HCT116 (cell line): ENCODE measurements at regions not wholly inside any gene's neighbourhood (a gene's known extent, or its start where the extent isn't known, plus 50 kb on each side); places are given as distances from the start of the nearest gene placed in this dataset.

Experiments used
- ATAC-seq: fragments of 200-7000 bp; cut with Tn5 transposase; 2 replicates; pipeline ENCODE4 v1.9.1; 2020; ENCODE audit warnings: mild to moderate bottlenecking, moderate library complexity
- BruUV-seq: library from RNA; stranded (reverse); fragments of 400-500 nt; replicated peaks from 2 replicates; lab custom pipeline; 2021; lab: Mats Ljungman, UMichigan
- CTCF ChIA-PET: fragments of 300-600 bp; sonication (Branson Sonifier 250); formaldehyde crosslinking; loops from one replicate; lab custom pipeline; 2021; ENCODE audit warnings: antibody characterized with exemption; lab: Charles Lee
- POLR2A ChIA-PET: fragments of 300-600, 350-600 bp; sonication (Branson Sonifier 250); formaldehyde crosslinking; loops from one replicate; lab custom pipeline; 2021; ENCODE audit warnings: antibody characterized with exemption; lab: Charles Lee
- RAD21 ChIA-PET, 2 experiments: fragments of 300-600 bp; sonication (Branson Sonifier 250); formaldehyde crosslinking; loops; one replicate each; lab custom pipeline; 2023; ENCODE audit warnings: low total read pairs in 2 of 2; ENCODE audit not compliant: uncharacterized antibody in 2 of 2, unreplicated experiment in 2 of 2, low non-redundant PET in 1 of 2; lab: Charles Lee
- DNase-seq: peaks from one replicate; pipeline ENCODE4 v3.0.0-alpha.2; 2010; ENCODE audit warnings: low read depth, low spot score
- H2AFZ ChIP-seq: fragments of 200-600 bp; shearing (Covaris generic), sonication (generic); 2 replicates; pipeline ENCODE4 v1.6.1; 2017; ENCODE audit warnings: low read depth, mixed run types, mixed read lengths, antibody characterized with exemption, low read length; ENCODE audit not compliant: poor library complexity, severe bottlenecking
- H3K27ac ChIP-seq: 2 replicates; pipeline ENCODE4 v1.5.1; 2012; ENCODE audit warnings: low read depth, low read length
- H3K27me3 ChIP-seq: fragments of 200-600 bp; sonication (generic); 2 replicates; pipeline ENCODE4 v1.6.1; 2016; ENCODE audit warnings: mixed run types, low read length, mixed read lengths; ENCODE audit not compliant: insufficient read depth
- H3K36me3 ChIP-seq, 2 experiments: fragments of 200-500 bp in 1 of 2; fragments of 200-600 bp in 1 of 2; sonication (Bioruptor generic) in 1 of 2; sonication (generic) in 1 of 2; 2 replicates each; pipeline versions ENCODE4 v1.5.1 to v1.6.1; 2014 to 2016; ENCODE audit warnings: low read length in 2 of 2, inconsistent platforms in 1 of 2, mixed read lengths in 1 of 2, mixed run types in 1 of 2; ENCODE audit not compliant: insufficient read depth in 2 of 2, control insufficient read depth in 1 of 2
- H3K4me1 ChIP-seq, 2 experiments: fragments of 200-600 bp in 1 of 2; sonication (generic) in 1 of 2; 2 replicates each; pipeline versions ENCODE4 v1.5.1 to v1.6.1; 2012 to 2017; ENCODE audit warnings: low read length in 2 of 2, inconsistent platforms in 1 of 2, mild to moderate bottlenecking in 1 of 2, mixed read lengths in 1 of 2, mixed run types in 1 of 2, moderate library complexity in 1 of 2; ENCODE audit not compliant: insufficient read depth in 2 of 2, control insufficient read depth in 1 of 2
- H3K4me2 ChIP-seq: fragments of 200-600 bp; sonication (generic); 2 replicates; pipeline ENCODE4 v1.6.1; 2017; ENCODE audit warnings: mixed run types, low read length, mixed read lengths
- H3K4me3 ChIP-seq, 2 experiments: fragments of 200-600 bp in 1 of 2; sonication (generic) in 1 of 2; replicated peaks in 1 of 2; 2 replicates each; pipeline ENCODE4 v1.5.1; 2011 to 2016; ENCODE audit warnings: low read length in 2 of 2, control low read depth in 1 of 2, low read depth in 1 of 2, mild to moderate bottlenecking in 1 of 2, mixed read lengths in 1 of 2, mixed run types in 1 of 2
- H3K79me2 ChIP-seq: fragments of 200-600 bp; sonication (generic); 2 replicates; pipeline ENCODE4 v1.6.1; 2017; ENCODE audit warnings: mild to moderate bottlenecking, mixed run types, low read length, moderate library complexity, mixed read lengths; ENCODE audit not compliant: insufficient read depth
- H3K9ac ChIP-seq: fragments of 200-600 bp; sonication (generic); 2 replicates; pipeline ENCODE4 v1.6.1; 2016; ENCODE audit warnings: low read length, mixed read lengths
- H3K9me2 ChIP-seq: fragments of 200-600 bp; sonication (generic), shearing (Covaris generic); 2 replicates; pipeline ENCODE4 v1.6.1; 2017; ENCODE audit warnings: mixed run types, mild to moderate bottlenecking, moderate library complexity; ENCODE audit not compliant: insufficient read depth
- H3K9me3 ChIP-seq, 2 experiments: fragments of 200-500 bp in 1 of 2; fragments of 200-600 bp in 1 of 2; sonication (Bioruptor generic) in 1 of 2; sonication (generic) in 1 of 2; 2 replicates each; pipeline ENCODE4 v1.6.1; 2014 to 2017; ENCODE audit warnings: low read length in 2 of 2, mixed read lengths in 2 of 2, inconsistent platforms in 1 of 2, low read depth in 1 of 2, mild to moderate bottlenecking in 1 of 2, mixed run types in 1 of 2, moderate library complexity in 1 of 2; ENCODE audit not compliant: control insufficient read depth in 1 of 2, insufficient read depth in 1 of 2
- H4K20me1 ChIP-seq: fragments of 200-600 bp; sonication (generic), shearing (Covaris generic); 2 replicates; pipeline ENCODE4 v1.6.1; 2017; ENCODE audit warnings: mixed run types, mild to moderate bottlenecking, moderate library complexity; ENCODE audit not compliant: insufficient read depth
- CBX3 ChIP-seq: IDR thresholded peaks from 2 replicates; pipeline ENCODE4 v1.6.1; 2012; ENCODE audit warnings: low read depth
- CEBPB ChIP-seq: IDR thresholded peaks from 2 replicates; pipeline ENCODE4 v1.6.1; 2012; ENCODE audit warnings: low read depth
- CTCF ChIP-seq, 3 experiments: fragments of 200-600 bp in 1 of 3; sonication (generic) in 1 of 3; IDR thresholded peaks in 2 of 3; conservative IDR thresholded peaks in 1 of 3; 2 replicates each; pipeline ENCODE4 v1.5.1; 2012 to 2017; ENCODE audit warnings: low read depth in 2 of 3, low read length in 2 of 3, antibody characterized with exemption in 1 of 3, borderline replicate concordance in 1 of 3, control low read depth in 1 of 3, mild to moderate bottlenecking in 1 of 3, mixed read lengths in 1 of 3, mixed run types in 1 of 3, moderate library complexity in 1 of 3; ENCODE audit not compliant: insufficient read depth in 1 of 3
- ELF1 ChIP-seq: IDR thresholded peaks from 2 replicates; pipeline ENCODE4 v1.6.1; 2012; ENCODE audit warnings: low read depth, borderline replicate concordance
- EZH2 ChIP-seq: fragments of 200-600 bp; sonication (generic); IDR thresholded peaks from 2 replicates; pipeline ENCODE4 v1.6.1; 2017; ENCODE audit warnings: antibody characterized with exemption, mixed run types
- FOSL1 ChIP-seq: IDR thresholded peaks from 2 replicates; pipeline ENCODE4 v1.6.1; 2012; ENCODE audit warnings: low read depth
- JUND ChIP-seq: IDR thresholded peaks from 2 replicates; pipeline ENCODE4 v1.6.1; 2012
- POLR2AphosphoS5 ChIP-seq: IDR thresholded peaks from 2 replicates; pipeline ENCODE4 v1.6.1; 2011; ENCODE audit warnings: mild to moderate bottlenecking, low read depth, low read length, moderate library complexity
- RAD21 ChIP-seq: IDR thresholded peaks from 2 replicates; pipeline ENCODE4 v1.6.1; 2012; ENCODE audit warnings: low read depth, mild to moderate bottlenecking
- REST ChIP-seq: IDR thresholded peaks from 2 replicates; pipeline ENCODE4 v1.6.1; 2012; ENCODE audit warnings: low read depth
- SIN3A ChIP-seq: IDR thresholded peaks from 2 replicates; pipeline ENCODE4 v1.6.1; 2012; ENCODE audit warnings: low read depth
- SP1 ChIP-seq: IDR thresholded peaks from 2 replicates; pipeline ENCODE4 v1.6.1; 2012; ENCODE audit warnings: low read depth
- SRF ChIP-seq: IDR thresholded peaks from 2 replicates; pipeline ENCODE4 v1.6.1; 2012; ENCODE audit warnings: low read depth
- TCF7L2 ChIP-seq: IDR thresholded peaks from 2 replicates; pipeline ENCODE4 v1.7.0; 2011; ENCODE audit warnings: borderline replicate concordance, inconsistent platforms; ENCODE audit not compliant: insufficient read depth, insufficient read length; ENCODE audit errors: extremely low read depth
- YY1 ChIP-seq: IDR thresholded peaks from 2 replicates; pipeline ENCODE4 v1.6.1; 2011; ENCODE audit warnings: low read length, low read depth, moderate library complexity, mild to moderate bottlenecking; ENCODE audit not compliant: insufficient replicate concordance; ENCODE audit errors: extremely low read depth
- ZFX ChIP-seq: fragments of 450-650 bp; IDR thresholded peaks from 2 replicates; pipeline ENCODE4 v1.6.1; 2017
- ZNF274 ChIP-seq: fragments of 200-500 bp; sonication (Bioruptor generic); IDR thresholded peaks from 2 replicates; pipeline ENCODE4 v1.6.1; 2014; ENCODE audit warnings: mild to moderate bottlenecking, low read depth, low read length, inconsistent platforms
- intact Hi-C: fragments of 100-400 bp; cut with micrococcal nuclease; formaldehyde crosslinking; loops from 2 replicates; pipeline ENCODE4 v1.10.0; 2022

- TF ChIP-seq FOSL1 (no peak), SIN3A (no peak), JUND (no peak), SP1 (no peak), EZH2 (no peak), ZFX (no peak), YY1 (no peak), CEBPB (no peak), POLR2AphosphoS5 (no peak), TCF7L2 (no peak), RAD21 (no peak), SRF (no peak), REST (no peak), CBX3 (no peak), ZNF274 (no peak), CTCF (IDR thresholded peaks at IDR 0.05 in 2 of 3, conservative IDR thresholded peaks at IDR 0.05 in 1 of 3; ENCODE audit: borderline replicate concordance in 1 of 3, insufficient read depth in 1 of 3, low read depth in 2 of 3, low read length in 2 of 3) (no peak), ELF1 (no peak)
- TF ChIP-seq, all 23 proteins: peak for 0
- RAD21 ChIA-PET: no interaction called here
These were observed 280.7 kb upstream of the ZNF608 start for GRCh38 chr5:125026867-125027731.

More at GRCh38 chr5:125026867-125027731, 280.7 kb upstream of the ZNF608 start:
- H3K79me2 ChIP-seq: no peaks in the 10 kb centered on the region
- ChIA-PET POLR2A (no interaction called here), CTCF (no interaction called here)
- no peak overlapping the region for H3K4me2 ChIP-seq
- H4K20me1 ChIP-seq: no peaks in the 10 kb centered on the region
- H3K9ac ChIP-seq: no peak overlapping the region
- no peak overlapping the region for H3K27ac ChIP-seq
- no peaks in the 10 kb centered on the region for H3K27me3 ChIP-seq
- intact Hi-C loops: no loop called here
- BruUV-seq: no TSS peak
- H3K9me3 ChIP-seq: no peaks in the 10 kb centered on the region
- H2AFZ ChIP-seq: no peak overlapping the region
- H3K36me3 ChIP-seq: no peaks in the 10 kb centered on the region
- H3K4me1 ChIP-seq: peaks cover 0 to under 1% of the 10 kb centered on the region in 2 experiments; a peak in 1 of 4 replicates
- no peak overlapping the region for H3K4me3 ChIP-seq
- H3K9me2 ChIP-seq: no peaks in the 10 kb centered on the region
- ATAC-seq: no peak
- no peak for DNase-seq
